Endothelial cell of umbilical vein (primary cell): ENCODE measurements at regions not wholly inside any gene's neighbourhood (a gene's known extent, or its start where the extent isn't known, plus 50 kb on each side); places are given as distances from the start of the nearest gene placed in this dataset.

Experiments used
- EZH2 ChIP-seq: IDR thresholded peaks from 2 replicates; pipeline ENCODE4 v1.6.1; 2012; ENCODE audit warnings: borderline replicate concordance, low read depth, mild to moderate bottlenecking, moderate library complexity, low read length, inconsistent platforms; ENCODE audit not compliant: severe bottlenecking
- POLR2A ChIP-seq: IDR thresholded peaks from 2 replicates; pipeline ENCODE4 v1.6.1; 2012; ENCODE audit warnings: low read depth, mild to moderate bottlenecking, control low read depth, low read length
- POLR2AphosphoS5 ChIP-seq: IDR thresholded peaks from 2 replicates; pipeline ENCODE4 v1.6.1; 2012; ENCODE audit warnings: low read depth, mild to moderate bottlenecking, control low read depth, low read length, moderate library complexity; ENCODE audit not compliant: insufficient read depth
- TF ChIP-seq, protein P1 (sequence below), 2 donors: IDR thresholded peaks; 1 replicate in 1 of 2; 2 replicates in 1 of 2; pipeline ENCODE4 v1.5.1; 2011; ENCODE audit warnings: low read length in 2 of 2, mild to moderate bottlenecking in 2 of 2, moderate library complexity in 2 of 2, control low read depth in 1 of 2, inconsistent platforms in 1 of 2, low read depth in 1 of 2; ENCODE audit not compliant: insufficient read depth in 1 of 2; ENCODE audit errors: extremely low read depth in 1 of 2

DNA sequence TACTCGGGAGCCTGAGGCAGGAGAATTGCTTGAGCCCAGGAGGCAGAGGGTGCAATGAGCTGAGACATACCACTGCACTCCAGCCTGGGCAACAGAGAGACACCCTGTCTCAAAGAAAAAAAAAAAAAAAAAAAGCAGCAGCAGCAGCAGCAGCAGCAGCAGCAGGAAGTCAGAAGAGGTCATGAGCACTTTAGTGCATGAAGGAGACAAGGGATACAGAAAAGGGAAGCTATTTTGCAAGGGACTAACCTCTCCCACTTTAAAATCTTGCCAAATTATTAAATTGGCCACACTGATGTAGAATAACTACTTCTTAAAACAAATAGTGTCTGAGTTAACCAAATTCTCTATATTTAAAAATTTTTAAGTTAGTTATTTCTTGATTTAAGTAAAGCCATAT is 113.4 kb upstream of the PDE1A start:
- no peak for TF ChIP-seq POLR2A
- TF ChIP-seq, protein P1, sequence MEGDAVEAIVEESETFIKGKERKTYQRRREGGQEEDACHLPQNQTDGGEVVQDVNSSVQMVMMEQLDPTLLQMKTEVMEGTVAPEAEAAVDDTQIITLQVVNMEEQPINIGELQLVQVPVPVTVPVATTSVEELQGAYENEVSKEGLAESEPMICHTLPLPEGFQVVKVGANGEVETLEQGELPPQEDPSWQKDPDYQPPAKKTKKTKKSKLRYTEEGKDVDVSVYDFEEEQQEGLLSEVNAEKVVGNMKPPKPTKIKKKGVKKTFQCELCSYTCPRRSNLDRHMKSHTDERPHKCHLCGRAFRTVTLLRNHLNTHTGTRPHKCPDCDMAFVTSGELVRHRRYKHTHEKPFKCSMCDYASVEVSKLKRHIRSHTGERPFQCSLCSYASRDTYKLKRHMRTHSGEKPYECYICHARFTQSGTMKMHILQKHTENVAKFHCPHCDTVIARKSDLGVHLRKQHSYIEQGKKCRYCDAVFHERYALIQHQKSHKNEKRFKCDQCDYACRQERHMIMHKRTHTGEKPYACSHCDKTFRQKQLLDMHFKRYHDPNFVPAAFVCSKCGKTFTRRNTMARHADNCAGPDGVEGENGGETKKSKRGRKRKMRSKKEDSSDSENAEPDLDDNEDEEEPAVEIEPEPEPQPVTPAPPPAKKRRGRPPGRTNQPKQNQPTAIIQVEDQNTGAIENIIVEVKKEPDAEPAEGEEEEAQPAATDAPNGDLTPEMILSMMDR (IDR thresholded peaks at IDR 0.05; ENCODE audit: extremely low read depth in 1 of 2, insufficient read depth in 1 of 2, low read depth in 1 of 2, low read length in 2 of 2): no peak
- no peak for TF ChIP-seq EZH2
- TF ChIP-seq POLR2AphosphoS5: no peak
